NCI-H2029 (cell line): ENCODE measurements at regions not wholly inside any gene's neighbourhood (a gene's known extent, or its start where the extent isn't known, plus 50 kb on each side); places are given as distances from the start of the nearest gene placed in this dataset.
"Not testable (repeated sequence)": the region's sequence is repeated elsewhere in the genome, so short reads cannot be mapped to it uniquely, and the experiment has no call there.

Experiments
- DNase-seq: peaks from one replicate; lab custom pipeline; 2025; lab: John Stamatoyannopoulos, UW

DNA sequence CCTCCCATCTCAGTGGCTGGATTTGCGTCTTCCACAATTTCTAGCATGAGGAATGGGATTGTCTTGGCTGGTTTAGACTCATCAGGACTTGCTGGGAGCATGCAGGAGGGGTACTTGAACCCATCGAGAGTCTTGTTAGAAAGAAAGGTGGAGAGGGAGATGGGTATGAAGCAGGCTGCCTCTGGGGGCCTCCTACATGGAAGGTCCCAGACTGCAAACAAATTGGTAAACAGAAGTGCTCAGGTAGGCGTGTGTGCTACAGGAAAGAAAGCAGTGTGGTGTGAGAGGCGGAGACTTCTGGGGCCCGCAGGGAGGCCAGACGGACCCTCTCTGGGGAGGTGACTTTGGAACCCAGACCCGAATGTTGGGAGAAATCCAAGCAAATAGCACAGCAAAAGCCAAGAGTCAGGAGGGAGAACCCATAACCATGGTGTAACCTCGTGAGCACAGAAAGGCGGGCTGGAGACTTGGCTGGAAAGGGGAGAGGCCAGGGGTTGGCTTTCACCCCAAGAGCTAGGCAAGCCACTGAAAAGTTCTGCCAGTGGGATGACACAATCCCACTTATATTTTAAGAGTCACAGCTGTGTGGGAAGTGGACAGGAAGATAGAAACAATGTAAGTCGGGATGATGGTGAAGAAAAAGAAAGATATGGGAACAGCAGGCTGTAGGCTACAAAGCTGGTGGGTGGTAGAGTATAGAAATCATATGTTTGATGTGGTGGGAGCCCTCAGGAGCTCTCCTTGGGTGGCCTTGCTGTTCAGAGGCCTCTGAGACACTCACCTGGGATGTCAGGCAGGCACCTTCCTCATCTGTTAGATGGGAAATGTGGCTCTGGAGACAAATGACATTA is 130.1 kb upstream of the PRR20G start:
- DNase-seq, result no peak

DNA sequence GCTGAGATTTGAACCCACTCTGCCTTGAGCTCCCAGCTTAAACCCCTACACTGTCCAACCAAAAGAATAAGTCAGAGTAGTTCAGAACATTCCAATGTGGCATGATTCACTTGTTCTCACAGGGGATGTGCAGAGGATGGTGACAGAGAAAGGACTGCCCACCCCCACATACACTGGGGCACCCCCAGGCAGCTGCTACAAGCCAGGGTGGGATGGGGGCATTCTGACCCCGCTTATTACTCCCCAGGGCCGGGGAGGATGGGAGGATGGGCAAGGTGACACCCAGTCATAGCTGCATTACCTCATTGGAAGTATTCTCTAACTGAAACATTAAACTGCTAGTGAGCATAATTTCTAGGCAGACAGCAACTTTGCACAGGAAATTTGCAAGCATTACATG is 126.0 kb upstream of the PRR20G start:
- DNase-seq, result no peak

DNA sequence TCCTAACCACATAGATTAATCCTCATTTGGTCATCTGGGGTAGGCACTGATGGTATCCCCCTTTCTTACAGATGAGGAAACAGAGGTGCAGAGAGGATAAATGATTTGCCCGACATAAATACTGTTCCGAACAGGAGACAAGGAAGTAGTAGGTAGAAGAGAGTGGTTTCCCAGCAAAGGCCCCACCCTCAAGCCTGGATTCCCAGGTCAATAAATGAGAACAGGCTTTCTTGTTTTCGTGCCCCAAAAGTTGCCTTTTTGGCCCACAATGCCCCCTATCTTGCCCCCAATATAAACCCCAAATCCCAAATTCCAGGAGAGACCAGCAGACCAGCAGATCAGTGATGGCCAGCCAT is 125.5 kb upstream of the PRR20G start:
- DNase-seq, result no peak

DNA sequence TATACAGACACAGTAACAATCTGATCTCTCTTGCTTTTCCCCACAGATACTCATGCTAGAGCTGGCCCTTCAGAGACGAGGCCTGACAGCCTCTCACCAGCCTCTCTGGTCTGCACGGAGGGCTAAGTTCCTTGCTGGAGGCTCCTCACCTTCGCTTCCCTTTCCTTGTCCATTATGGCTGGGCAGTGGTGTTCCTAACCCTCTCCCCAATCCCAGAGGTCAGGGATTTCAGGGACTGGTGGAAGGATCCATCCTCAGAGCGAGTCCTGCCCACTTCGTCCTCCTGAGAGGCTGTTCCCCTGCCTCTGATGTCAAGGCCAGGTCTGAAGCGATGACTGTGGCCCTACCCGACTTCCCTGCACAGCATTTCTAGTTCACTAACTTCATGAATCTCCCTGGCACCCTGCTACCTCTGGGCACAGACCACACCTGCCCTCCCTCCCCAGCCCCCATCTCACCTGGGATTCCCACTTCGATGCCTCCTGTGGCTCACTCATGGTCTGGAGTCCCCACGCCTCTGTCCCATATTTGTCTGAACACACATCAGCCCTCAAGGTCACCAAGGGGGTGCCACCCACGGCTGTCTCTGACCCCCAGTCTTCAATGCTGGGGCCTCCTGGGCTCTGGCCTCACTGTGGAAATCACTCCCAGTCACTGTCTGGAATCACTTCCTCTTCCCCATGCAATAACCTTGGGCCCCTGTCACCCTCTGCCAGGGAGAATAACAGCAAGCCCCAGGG is 124.9 kb upstream of the PRR20G start:
- no peak for DNase-seq

DNA sequence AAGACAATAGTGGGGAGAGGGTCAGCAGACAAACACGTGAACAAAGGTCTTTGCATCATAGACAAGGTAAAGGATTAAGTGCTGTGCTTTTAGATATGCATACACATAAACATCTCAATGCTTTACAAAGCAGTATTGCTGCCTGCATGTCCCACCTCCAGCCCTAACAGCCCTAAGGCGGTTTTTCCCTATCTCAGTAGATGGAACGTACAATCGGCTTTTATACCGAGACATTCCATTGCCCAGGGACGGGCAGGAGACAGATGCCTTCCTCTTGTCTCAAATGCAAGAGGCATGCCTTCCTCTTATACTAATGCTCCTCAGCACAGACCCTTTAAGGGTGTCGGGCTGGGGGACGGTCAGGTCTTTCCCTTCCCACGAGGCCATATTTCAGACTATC is 124.0 kb upstream of the PRR20G start:
- DNase-seq, result not testable (repeated sequence)

DNA sequence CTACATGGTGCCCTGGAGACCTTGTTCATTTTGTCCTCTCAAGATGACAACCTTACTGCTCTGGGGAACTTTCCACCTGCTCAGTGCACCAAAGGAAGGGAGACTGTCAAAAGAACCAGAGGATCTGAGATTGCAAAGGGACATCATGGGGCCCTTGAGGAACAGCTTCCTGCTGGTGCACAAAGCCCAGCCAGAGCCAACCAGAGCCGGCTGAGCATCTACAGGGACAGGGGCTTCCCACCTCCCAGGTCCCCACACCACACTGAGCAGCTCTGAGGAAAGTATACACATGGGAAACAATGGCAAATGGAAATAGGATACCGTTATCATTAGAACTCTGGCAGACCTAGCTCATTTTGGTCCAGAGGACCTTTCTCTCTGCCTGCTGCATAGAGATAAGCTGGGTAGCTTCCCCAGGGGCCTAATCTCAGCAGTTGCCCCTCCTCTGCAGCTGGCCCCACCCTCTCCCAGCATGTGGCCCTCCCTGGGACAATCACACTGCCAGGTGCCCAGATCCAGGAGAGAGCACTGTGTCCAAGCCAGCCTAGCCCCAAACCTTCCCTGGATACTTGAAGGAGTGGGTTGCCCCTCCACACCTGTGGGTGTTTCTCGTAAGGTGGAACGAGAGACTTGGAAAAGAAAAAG is 123.4 kb upstream of the PRR20G start:
- no peak for DNase-seq

DNA sequence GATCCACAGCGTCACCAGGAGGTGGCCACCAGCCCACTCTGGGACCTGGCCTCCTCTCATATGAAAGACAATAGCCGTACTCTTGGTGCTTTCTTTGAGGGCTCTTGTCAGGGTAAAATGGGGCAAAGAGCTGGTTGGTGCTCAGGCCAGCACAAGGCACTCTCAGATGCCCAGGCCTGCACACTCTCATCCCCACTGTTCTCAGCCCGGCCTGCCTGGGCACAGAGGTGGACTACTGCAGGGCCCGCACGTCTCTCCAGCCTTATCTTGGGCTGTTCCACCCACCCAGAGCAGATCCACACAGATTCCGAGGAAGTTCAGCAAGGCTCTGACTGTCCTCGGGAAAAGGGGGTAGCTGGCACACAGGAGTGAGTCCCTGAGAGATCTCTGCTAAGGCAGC is 122.8 kb upstream of the PRR20G start:
- no peak for DNase-seq

DNA sequence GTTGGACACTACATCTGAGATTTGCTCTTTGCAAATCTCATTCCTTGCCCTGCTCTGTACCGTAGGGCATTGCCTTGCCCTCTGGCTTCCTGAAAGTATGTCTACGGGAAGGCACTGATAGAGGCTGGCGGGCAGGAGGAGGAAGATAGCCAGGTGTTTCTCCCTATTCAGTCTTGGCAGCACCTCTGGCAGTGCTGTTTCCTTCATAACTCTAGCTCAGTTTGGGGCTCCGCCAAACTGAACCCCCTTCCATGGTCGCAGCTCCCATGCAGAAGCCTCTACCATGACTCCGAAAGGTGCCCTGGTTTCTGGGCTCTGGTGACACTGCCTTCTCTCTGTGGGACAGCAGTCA is 122.3 kb upstream of the PRR20G start:
- DNase-seq, result no peak

DNA sequence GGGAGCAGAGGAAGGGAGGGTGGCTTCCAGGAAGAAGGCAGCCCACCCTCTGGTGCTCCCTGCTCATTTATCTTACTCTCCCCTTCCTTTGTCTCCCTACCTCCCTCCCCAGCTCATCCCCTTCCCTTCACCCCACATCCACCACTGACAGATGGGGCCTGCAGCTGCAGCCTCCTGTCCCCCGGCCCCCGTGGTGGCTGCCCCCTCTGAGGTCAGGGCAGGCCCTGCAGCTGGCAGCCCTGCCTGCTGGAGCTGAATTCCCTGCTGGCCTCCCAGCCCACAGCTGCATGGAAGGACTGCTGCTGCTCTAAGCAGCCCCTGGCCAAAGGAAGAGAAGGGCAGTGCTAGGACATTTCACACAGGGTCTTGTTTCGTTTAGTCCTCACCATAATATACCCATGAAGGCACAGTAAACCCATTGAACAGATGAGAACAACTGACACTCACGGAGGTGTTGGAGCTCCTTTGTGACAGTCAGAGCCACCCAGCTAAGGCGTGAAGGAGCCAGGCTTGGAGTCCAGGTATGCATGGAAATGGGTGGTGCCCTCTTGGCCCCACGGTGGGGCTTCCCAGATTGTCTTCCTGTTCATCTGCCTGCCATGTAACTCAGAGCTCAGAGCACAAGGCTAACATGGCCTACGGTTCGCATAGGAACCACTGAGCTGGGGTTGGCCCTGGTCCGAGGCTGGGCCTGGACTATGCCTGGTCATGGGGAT is 121.7 kb upstream of the PRR20G start:
- DNase-seq, result no peak

DNA sequence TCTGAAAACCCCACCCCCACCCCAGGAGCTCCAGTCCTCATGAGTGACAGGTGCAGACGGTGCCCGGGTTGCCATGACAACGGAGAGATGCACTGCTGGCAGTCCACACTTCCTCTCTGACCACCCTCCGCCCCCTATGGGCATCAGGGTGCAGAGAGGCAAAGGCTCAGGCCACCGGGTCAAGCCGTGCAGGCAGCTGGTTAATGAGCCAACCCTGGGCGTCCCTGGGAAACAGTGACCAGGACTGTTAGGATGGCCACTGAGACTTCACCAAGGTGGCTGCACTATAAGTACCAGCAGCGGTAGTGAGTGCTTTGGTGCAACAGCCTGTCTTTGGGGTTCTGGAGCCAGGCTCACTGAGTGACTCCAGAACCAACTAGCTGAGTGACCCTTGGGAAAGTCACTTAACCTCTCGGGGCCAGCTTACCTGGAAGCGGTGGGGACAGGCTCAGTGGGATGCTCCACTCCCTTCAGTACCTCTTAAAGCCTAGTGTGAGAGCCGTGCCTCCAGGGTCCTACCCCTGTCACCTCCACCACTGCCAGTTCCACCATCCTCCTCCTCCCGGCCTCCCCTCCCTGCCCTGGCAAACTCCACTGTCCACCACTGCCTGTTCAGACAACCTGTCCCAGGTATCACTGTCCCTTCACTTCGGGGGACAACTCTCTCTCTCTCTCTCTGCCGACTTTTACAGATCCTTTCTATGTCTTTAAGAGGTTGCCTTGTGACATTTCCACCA is 121.0 kb upstream of the PRR20G start:
- no peak for DNase-seq

DNA sequence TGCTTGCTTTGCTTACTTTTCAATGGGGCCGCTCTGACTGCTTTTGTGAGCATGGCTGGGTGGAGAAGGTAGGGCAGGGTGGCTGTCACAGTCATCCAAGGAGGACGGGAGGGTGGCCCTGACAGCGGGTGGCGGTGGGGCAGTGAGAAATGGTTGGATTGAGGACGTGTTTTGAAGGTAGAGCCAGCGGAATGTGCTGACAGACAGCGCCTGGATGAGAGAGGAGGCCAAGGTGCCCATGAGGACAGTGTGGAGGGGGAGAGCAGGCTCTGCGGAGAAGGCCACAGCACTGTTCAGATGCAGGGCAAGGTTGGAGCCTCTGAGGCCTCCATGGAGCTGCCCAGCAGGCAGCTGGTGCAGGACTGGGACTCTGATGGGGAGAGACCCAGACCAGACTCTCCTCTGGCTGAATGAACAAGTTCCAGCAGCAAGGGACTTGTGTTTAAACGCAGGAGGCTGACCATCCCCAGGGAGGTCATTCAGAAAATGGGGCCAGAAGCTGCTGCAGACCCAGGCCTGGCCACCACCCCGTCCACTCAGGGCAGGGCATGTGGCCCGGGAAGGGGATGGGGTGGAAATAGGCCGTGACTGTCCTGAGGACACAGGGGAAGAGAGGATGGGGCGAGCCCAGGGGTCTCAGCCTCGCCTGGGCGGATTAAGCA is 120.3 kb upstream of the PRR20G start:
- DNase-seq, result no peak

DNA sequence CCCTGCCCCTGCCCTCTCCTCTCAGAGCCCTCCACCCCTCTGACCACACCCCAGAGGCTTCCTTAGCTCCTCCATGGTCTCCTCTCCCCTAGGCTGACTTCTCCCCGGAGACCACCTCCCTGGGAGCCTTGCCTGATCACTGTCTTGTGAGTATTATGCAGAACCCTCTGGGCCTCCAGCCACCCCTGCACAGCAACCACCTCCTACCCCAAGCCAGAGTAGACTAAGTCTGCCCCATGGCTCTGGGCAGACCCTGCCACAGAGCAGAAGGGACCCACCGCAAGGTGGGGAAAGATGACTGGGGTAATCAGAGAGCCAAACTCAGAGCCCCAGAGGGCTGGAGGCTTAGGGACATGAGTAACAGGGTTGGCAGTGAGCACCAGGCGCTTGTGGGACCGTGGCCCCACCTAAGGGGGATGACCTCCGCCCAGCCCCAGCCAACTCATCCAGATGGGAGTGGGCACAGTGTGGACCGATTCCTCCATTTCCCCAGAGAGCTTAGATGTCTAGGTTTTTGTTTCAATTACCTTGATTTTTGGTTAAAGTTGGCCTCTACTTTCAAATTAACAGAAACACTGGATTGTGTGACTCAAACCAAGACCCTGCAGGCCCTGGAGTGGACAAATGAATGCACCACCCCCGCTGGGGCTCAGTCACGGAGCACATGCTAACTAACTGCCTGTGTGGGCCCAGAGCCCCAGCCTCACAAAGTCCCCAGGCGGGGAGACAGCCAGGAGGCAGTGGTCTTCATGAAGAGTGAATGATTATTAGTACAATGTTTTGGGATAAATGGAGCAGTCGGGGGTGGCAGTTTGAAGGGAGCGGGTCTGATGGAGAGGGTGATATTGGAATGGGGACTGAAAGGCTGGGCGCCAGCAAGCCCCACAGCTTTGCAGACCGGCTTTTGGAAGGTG is 119.4 kb upstream of the PRR20G start:
- no peak for DNase-seq

DNA sequence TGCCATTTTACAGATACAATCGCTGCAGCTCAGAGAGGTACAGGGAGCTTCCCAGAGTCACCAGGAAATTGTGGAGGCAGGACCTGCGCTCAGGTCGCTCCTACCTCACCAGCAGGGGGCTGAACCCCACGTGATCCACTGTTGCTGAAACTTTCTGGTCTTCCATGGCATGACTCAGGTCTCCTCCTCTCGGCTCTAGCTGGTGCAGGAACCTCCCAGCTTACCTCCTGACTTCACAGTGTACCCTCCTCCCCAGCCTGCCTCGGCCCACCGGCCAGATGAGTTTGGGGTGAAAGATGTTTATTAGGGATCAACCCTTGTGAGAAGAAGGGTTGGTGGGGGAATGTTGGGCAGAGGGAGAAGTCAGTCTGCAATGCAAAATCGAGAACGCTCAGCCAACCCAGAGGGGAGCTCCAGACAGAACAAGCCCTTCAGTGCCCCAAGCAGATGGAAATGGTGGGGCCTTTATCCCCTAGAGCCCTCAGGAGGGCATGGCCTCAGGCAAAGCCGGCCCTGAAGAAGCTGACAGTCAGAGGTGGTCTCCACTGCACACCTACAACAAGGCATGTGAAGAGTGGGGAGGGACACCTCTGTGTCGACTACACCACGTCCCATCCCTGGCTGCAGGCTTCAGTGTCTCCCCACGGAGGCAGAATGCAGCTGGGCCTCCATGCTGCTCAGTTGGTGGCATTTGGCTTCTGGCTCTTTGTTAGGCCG is 118.6 kb upstream of the PRR20G start:
- DNase-seq, result no peak

DNA sequence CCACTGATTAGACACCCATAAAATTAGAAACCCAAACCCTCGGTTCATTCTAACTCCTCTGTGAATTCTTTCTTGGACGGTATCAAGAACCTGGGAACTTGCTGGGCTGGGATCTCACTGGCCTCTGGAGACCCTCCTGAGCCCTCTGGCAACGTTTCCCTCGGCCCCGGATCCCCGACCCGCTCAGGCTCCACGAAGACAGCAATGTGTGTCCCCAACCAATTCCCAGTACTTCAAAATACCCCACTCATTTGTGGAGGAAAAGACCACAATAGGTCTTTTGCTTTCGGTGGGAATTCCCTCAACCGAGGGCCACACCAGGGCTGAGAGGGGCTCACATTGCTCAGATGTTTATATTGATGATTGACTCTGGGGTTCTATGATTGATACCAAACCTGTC is 117.9 kb upstream of the PRR20G start:
- DNase-seq, result no peak

DNA sequence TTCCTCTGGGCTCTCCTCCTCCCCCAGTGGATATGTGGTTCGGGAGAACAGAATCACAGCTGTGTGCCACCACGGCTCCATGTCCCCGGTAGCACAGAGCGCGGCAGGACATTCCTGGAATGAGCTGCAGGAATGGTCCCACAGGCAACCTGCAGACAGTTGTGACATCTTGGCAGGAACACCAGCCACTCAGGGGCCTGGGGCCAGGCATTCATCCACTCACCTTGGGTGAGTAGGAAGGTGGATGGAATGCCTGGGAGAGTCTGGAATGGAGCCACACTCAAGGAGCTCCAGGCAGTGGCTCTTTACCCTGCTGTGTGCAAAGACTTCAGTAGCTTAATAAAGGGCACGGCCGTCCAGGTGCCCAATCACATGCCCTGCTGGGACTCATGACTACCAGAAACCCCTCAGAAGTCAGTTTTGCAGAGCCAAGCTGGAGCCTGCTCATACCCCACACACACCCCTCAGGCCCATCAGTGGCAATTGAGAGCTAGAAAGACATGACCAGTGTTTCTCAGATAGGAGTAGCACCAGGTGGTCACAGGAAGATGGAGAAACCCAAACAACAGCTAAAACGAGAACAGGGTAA is 117.3 kb upstream of the PRR20G start:
- no peak for DNase-seq

DNA sequence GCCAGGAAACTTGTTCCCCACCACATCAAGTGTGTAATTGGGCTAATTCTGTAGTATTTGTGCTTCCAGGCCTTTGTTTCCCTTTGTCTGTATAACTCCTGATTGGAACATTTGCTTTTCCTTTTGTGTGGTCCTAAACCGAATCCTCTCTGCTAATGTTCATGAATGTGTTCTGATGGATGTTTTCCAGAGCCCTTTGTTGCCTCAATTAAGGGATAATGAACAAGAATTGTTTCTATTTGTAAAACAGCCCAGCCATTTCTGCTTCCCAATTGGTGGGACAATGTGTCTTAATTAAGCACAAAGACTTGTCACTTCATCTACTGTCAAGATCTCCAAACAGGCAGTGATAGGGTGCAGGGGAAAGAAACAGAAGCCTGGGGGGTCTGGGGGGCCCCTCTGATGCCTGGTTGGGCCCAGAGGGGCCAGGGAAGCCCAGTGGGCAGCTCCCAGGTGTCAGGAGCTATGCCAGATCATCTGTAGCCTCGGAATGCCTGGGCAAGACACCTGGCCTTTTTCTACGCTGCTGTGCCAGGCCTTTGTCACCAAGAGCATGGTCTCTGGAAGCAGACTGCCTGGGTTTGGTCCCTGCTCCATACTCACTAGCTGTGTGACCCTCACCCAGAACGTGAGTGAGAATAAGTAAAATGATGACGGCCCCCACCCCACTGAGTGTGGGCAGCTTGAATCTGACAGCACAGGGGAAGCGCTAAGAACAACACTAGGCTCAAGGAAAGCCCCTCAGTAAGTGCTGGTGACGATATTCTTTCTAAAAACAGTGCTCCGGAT is 116.6 kb upstream of the PRR20G start:
- no peak for DNase-seq

DNA sequence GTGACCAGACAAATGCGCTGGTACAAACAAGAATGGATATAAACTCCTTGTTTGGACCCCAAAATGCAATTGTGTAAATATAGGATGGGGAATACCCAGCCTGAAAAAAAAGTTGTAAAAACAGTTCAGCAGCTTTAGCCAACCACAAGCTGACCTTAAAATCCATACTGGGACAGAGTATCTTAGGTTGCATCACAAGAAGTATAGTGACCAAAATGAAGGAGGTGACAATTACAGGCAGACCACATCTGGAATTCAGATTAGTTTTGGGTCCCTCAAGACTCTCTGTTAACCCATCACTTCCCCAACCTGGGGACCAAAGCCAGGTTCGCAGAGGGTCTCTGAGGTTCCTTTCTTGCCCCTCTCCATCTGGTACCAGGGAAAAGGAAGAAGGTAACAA is 115.9 kb upstream of the PRR20G start:
- no peak for DNase-seq

DNA sequence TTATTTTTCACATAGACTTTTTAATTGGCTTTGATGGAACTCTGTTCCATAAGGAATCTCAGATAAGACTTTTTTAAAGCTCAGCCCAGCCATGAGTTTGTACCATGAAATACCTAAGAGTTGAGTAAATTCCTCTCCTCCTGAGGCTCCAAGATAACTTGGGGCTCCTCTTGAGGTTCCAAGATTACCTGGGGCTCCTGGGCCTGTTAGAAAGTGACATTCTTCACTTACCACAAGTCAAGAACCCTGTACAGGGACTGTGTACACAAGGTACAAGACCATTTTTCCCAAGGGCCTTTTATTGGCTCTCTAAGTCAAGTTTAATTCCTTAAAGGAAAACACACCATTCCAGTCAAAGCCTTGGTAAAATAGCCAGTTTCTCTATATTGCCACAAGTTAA is 111.3 kb upstream of the PRR20G start:
- DNase-seq, result no peak
